VCaP (cell line): ENCODE measurements at regions not wholly inside any gene's neighbourhood (a gene's known extent, or its start where the extent isn't known, plus 50 kb on each side); places are given as distances from the start of the nearest gene placed in this dataset.

Experiments used
- H3K27ac ChIP-seq: fragments of 450-650 bp; 2 replicates; pipeline ENCODE4 v1.5.1; 2017
- CTCF ChIP-seq: fragments of 450-650 bp; conservative IDR thresholded peaks from 2 replicates; pipeline ENCODE4 v1.5.1; 2017; ENCODE audit warnings: mild to moderate bottlenecking, moderate library complexity

- TF ChIP-seq CTCF, result no peak
- no peak overlapping the region for H3K27ac ChIP-seq
These were observed 513.0 kb downstream of the MTRR start for GRCh38 chr5:8381972-8382371.

DNA sequence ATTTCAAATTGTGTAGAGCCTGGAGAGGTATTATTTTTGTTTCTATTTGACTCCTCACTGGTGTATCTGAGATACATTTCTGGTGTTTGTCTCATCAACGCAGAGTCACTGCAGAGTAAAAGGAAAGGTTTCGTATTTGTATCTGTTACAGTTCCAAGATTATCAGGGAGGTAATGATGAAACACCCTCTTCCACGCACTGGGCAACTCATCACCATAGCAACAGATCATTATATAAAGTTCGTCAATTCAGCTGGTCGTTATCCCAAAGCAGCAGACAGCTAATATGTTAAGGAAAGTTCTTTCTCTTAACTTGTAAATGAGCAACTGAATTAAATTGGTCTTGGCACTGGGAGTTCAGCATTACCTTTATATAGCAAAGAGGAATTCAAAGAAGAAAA, 513.5 kb downstream of the MTRR start:
- TF ChIP-seq CTCF, result no peak
- no peak overlapping the region for H3K27ac ChIP-seq

GRCh38 chr5:8383616-8384015, 514.7 kb downstream of the MTRR start:
- TF ChIP-seq CTCF, result no peak
- H3K27ac ChIP-seq, result no peak overlapping the region

- TF ChIP-seq CTCF, result no peak
- H3K27ac ChIP-seq, result no peak overlapping the region
These were observed 517.9 kb downstream of the MTRR start for GRCh38 chr5:8386719-8387288.

DNA sequence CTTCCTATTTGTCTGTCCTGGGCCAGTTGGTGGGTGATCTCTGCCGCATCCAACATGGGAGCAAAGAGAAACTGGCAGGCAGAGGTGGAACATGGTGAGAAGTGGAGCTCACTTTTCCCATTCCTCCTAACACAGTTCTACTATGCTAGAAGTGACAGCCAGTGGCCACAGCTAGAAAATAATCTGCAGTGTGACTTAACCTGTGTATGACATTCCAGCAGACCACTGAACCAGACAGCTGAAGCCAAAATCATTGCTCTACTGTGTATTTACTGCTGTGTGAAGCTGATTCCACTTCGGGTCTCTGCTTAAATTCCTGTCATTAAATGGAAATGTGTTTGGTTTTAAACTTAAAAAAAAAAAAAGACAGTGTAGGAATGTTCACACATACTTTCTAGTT, 523.0 kb downstream of the MTRR start:
- no peak overlapping the region for H3K27ac ChIP-seq
- no peak for TF ChIP-seq CTCF

DNA sequence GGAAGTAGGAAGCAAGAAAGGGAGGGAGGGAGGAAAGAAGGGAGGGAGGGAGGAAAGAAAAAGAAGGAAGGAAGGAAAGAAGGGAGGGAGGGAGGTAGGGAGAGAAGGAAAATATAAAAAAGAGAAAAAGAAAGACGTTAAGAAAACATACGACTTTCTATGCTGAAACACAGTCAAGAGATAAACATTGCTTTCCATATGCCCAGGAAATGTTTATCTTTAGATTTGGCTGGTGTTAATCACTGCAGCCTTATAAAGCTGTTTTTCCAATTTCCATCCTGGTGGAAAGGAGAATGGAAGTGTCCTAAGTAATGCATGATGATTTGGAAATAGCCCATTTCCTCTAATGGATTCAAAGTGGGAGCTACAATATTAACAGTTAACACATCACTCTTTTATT, 524.3 kb downstream of the MTRR start:
- TF ChIP-seq CTCF, result no peak
- no peak overlapping the region for H3K27ac ChIP-seq

DNA sequence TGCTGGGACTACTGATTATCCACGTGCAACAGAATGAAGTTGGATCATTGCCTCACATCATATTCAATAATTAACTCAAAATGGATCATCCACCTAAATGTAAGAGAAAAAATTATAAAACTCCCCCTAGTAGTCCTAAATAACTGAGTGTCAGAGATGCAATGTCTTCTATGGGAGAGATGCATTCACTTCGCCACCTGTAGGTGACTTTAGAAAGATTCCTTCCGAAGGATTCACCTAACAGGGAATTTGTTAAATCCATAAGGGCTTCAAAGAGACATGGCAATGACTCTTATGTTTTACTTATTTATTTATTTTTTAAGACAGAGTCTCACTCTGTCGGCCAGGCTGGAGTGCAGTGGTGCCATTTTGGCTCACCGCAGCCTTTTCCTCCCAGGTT, 526.0 kb downstream of the MTRR start:
- H3K27ac ChIP-seq, result no peak overlapping the region
- TF ChIP-seq CTCF, result peak; percentile 75
